ENCODE measurements at regions not wholly inside any gene's neighbourhood (a gene's known extent, or its start where the extent isn't known, plus 50 kb on each side); places are given as distances from the start of the nearest gene placed in this dataset.

DNA sequence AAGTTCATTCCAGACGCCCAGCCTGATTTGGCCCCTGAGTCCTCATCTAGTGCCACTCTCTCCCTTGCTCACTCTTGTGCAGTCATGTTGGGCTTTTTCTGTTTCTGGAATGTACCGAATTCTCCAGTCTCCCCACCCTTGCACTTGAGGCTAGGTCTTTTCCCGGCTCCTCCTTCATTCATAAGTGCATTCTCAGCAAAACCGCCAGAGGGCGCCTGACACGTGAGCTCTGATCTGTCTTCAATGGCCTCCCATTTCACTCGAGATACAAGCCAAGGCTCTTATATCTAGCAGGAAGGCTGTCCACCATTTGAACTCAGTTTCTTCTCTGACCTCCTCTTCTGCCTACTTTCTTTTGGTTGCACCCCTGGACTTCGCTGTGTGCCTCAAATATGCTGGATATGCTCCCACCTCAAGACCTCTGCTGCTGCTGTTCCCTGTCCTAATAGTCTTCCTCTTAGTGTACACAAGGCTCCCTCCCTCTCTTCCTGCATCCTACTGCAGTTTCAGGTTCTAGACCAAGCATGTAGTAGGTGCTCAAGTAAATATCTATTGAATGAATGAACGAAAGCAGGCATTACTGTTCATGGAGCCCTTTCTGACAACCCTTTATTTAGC is 568.1 kb upstream of the WWC1 start:
- DNase-seq (ENCODE audit: low read depth) (peak; percentile 79), FAIRE-seq (peak; percentile 81)
- TF ChIP-seq, protein P1, sequence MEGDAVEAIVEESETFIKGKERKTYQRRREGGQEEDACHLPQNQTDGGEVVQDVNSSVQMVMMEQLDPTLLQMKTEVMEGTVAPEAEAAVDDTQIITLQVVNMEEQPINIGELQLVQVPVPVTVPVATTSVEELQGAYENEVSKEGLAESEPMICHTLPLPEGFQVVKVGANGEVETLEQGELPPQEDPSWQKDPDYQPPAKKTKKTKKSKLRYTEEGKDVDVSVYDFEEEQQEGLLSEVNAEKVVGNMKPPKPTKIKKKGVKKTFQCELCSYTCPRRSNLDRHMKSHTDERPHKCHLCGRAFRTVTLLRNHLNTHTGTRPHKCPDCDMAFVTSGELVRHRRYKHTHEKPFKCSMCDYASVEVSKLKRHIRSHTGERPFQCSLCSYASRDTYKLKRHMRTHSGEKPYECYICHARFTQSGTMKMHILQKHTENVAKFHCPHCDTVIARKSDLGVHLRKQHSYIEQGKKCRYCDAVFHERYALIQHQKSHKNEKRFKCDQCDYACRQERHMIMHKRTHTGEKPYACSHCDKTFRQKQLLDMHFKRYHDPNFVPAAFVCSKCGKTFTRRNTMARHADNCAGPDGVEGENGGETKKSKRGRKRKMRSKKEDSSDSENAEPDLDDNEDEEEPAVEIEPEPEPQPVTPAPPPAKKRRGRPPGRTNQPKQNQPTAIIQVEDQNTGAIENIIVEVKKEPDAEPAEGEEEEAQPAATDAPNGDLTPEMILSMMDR (IDR thresholded peaks at IDR 0.05; ENCODE audit: insufficient read depth, low read length, severe bottlenecking): peak; percentile 94
- H3K36me3 ChIP-seq (ENCODE audit: control insufficient read depth, insufficient read depth, low read length): no peaks in the 10 kb centered on the region
- H3K4me3 ChIP-seq (ENCODE audit: low read depth, low read length): no peak overlapping the region
- no peaks in the 10 kb centered on the region for H3K27me3 ChIP-seq (ENCODE audit: control insufficient read depth, insufficient read depth, low read length)

DNA sequence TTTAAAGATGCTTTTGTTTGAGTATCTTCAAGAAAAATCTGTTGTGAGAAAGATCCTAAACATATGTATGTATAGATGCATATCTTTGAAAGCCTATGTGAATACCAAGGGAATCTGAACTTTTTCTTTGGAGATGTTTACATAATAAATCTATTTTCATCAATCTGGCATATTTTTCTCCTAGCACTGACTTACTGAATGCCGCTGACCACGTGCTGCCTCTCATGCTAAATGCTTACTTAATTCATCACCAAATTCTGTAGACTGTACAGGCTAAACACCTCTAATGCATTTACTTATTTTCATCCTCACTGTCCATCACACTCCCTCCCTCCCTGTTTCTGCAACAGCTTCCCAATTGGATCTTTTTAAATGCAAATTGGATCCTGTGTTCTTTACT is 566.2 kb upstream of the WWC1 start:
- no peak for DNase-seq (ENCODE audit: low read depth)
- FAIRE-seq: no peak
- Histone ChIP-seq H3K4me3 (ENCODE audit: low read depth, low read length) (no peak overlapping the region), H3K27me3 (ENCODE audit: control insufficient read depth, insufficient read depth, low read length) (no peaks in the 10 kb centered on the region), H3K36me3 (ENCODE audit: control insufficient read depth, insufficient read depth, low read length) (no peaks in the 10 kb centered on the region)
- TF ChIP-seq, protein P1 (IDR thresholded peaks at IDR 0.05; ENCODE audit: insufficient read depth, low read length, severe bottlenecking): no peak

DNA sequence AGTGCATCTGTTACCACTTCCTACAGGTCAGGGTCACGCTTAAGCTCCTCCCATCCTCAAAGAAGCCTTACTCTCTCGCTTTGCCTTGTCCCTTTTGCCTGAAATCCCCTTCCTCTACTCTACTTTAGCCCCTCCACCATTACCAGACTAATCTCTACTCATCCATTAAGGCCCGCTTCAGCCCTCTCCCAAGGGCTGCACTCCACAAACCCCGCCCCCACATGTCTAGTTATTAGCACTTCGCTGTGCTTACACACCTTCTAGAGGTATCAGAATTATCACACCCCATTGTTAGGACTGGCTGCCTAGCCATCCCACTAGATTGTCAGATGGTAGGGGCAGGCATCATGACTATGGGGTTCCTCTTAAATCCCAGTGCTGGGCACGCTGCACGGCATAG is 565.7 kb upstream of the WWC1 start:
- Histone ChIP-seq H3K36me3 (ENCODE audit: control insufficient read depth, insufficient read depth, low read length) (no peaks in the 10 kb centered on the region), H3K27me3 (ENCODE audit: control insufficient read depth, insufficient read depth, low read length) (no peaks in the 10 kb centered on the region), H3K4me3 (ENCODE audit: low read depth, low read length) (no peak overlapping the region)
- FAIRE-seq (peak; percentile 50), DNase-seq (ENCODE audit: low read depth) (no peak)
- TF ChIP-seq, protein P1 (IDR thresholded peaks at IDR 0.05; ENCODE audit: insufficient read depth, low read length, severe bottlenecking): no peak

DNA sequence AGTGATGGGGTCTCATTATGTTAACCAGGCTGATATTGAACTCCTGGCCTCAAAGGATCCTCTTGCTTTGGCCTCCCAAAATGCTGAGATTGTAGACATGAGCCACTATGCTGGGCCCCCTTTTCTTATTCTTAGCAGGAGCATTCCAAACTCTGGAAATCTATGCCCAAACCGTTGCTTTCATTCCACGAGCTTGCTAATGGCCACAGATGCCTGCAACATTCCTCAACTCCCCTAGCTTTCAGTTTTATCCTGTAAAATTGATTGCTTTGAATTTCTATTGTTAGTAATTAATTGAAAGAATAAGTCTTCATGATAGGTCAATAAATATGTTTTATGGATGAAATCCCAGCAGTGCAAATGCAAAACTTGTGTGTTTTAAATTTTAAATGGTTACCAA is 564.8 kb upstream of the WWC1 start:
- no peak overlapping the region for H3K4me3 ChIP-seq (ENCODE audit: low read depth, low read length)
- H3K27me3 ChIP-seq (ENCODE audit: control insufficient read depth, insufficient read depth, low read length): no peaks in the 10 kb centered on the region
- FAIRE-seq: no peak
- no peaks in the 10 kb centered on the region for H3K36me3 ChIP-seq (ENCODE audit: control insufficient read depth, insufficient read depth, low read length)
- DNase-seq (ENCODE audit: low read depth): no peak
- TF ChIP-seq, protein P1 (IDR thresholded peaks at IDR 0.05; ENCODE audit: insufficient read depth, low read length, severe bottlenecking): no peak

DNA sequence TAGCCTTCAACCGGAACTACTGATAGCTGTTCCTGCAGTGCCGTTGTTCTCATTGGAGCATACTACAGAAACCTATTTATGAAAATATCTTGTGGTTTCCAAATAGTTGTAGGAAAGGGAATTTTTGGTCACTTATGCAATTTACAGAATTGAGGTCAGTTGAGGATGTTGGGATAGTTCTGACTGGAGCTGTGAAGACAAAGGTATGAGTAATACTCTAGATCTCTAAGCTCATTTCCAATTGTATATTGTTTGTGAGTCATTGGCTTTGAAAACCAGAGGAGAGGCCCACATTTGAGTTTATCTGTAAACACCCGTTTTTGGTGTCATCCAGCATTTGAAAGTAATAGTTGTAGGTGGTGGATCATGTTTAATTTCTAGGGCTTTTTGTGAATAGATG is 561.3 kb upstream of the WWC1 start:
- TF ChIP-seq, protein P1 (IDR thresholded peaks at IDR 0.05; ENCODE audit: insufficient read depth, low read length, severe bottlenecking): no peak
- FAIRE-seq: no peak
- no peaks in the 10 kb centered on the region for H3K27me3 ChIP-seq (ENCODE audit: control insufficient read depth, insufficient read depth, low read length)
- H3K4me3 ChIP-seq (ENCODE audit: low read depth, low read length): no peak overlapping the region
- DNase-seq (ENCODE audit: low read depth): peak; percentile 94
- no peaks in the 10 kb centered on the region for H3K36me3 ChIP-seq (ENCODE audit: control insufficient read depth, insufficient read depth, low read length)

DNA sequence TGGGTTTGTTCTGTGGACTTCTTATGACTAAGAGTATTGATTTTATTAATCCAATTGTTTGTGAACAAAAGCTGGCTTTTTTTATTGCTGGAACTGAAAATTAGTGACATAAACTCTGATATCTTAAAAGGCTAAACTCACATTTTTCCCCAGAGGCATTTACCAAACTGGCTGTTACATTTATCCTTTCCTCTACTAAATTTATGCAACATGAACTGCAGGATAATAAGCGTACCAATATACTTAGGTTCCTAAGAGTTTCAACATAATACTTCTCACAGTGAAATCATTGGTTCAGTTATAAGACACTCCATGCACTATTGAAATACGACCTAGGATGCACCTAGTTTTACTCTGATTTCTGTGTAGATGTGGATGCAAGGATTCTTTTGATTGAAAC is 560.8 kb upstream of the WWC1 start:
- H3K36me3 ChIP-seq (ENCODE audit: control insufficient read depth, insufficient read depth, low read length): no peaks in the 10 kb centered on the region
- no peaks in the 10 kb centered on the region for H3K27me3 ChIP-seq (ENCODE audit: control insufficient read depth, insufficient read depth, low read length)
- FAIRE-seq (no peak), DNase-seq (ENCODE audit: low read depth) (no peak)
- TF ChIP-seq, protein P1 (IDR thresholded peaks at IDR 0.05; ENCODE audit: insufficient read depth, low read length, severe bottlenecking): no peak
- H3K4me3 ChIP-seq (ENCODE audit: low read depth, low read length): no peak overlapping the region

Measured in bronchial epithelial cell (primary cell).